HG03280 (cell line): ENCODE measurements at regions not wholly inside any gene's neighbourhood (a gene's known extent, or its start where the extent isn't known, plus 50 kb on each side); places are given as distances from the start of the nearest gene placed in this dataset.
A peak's percentile ranks its signal among the peaks of the same experiment; 100 is the strongest.
"Not testable (repeated sequence)": the region's sequence is repeated elsewhere in the genome, so short reads cannot be mapped to it uniquely, and the experiment has no call there.

Source experiments
- ATAC-seq: cut with Tn5 transposase; IDR thresholded peaks from one replicate; pipeline ENCODE4 v1.9.1; 2021; ENCODE audit warnings: mild to moderate bottlenecking, moderate library complexity; ENCODE audit not compliant: unreplicated experiment

GRCh38 chr2:595831-596592 lies 81.2 kb downstream of the TMEM18 start:
- no peak for ATAC-seq

DNA sequence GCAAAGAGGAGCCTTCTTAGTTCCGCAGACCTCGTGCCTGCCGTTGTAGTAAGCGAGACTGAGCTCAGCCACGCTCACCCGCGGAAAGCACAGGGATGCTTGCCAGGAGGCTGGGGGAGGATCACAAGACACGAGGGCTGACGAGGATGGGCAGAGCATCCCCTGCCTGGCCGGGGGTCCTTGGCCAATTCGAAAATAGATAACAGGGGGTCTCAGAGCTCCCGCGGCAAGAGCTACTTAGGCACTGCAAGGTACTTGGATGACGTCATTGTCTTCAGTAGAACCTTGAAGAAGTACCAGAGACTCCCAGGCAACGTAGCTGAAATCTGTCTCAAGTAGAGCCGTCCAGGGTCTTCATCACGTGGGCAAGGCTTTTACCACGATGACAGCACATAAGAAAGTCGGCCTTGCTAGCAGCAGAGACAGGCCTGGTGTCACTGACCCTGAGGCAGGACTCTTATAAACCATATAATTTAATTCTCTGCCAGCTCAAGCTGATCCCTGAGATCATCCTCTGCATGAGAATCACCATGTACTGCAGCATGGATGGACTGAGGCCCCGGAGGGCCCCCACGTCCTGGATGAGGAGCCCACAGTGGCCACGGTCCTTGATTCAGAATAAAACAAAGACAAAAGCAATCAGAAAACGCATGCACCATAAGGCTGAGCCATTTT lies 81.9 kb downstream of the TMEM18 start:
- no peak for ATAC-seq

GRCh38 chr2:594297-594949 lies 82.8 kb downstream of the TMEM18 start:
- no peak for ATAC-seq

GRCh38 chr2:593356-594026 lies 83.7 kb downstream of the TMEM18 start:
- no peak for ATAC-seq

- ATAC-seq: no peak
Measured at GRCh38 chr2:592737-593136, 84.5 kb downstream of the TMEM18 start.

DNA sequence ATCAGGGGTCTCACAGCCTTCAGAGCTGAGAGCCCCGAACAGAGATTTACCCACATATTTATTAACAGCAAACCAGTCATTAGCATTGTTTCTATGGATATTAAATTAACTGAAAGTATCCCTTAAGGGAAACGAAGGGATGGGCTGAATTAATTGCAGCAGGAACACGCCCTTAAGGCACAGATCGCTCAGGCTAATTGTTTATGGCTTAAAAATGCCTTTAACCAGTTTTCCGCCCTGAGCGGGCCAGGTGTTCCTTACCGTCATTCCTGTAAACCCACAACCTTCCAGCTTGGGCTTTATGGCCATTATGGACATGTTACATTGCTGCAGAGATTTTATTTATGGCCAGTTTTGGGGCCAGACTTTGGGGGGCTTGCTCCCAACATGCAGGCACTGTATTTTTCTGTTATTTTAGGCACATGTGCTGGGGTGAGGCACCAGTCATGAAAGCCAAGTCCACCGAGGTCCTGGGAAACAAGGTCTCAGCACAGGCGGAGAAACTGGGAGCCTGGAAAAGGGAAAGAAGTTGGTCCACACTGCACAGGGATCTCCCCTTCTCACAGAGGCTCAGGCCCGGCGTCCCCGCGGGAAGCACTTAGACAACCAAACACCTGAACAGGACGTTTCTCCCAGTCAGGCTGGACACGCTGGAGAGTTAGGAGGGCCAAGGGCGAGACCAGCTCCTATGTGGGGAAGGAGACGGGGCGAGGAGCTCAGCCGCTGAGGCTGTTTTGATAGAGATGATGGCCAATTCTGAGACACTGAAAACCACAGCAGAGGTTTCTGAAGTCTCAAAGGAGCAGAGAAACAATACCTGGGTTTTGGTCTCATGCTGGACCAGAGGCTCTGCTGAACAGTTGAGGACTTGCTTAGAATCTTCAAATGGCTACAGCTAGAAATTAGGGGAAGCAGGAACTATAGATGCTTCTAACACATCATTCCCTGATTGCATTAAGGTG lies 86.7 kb downstream of the TMEM18 start:
- ATAC-seq: no peak

GRCh38 chr2:589281-590130 lies 87.7 kb downstream of the TMEM18 start:
- ATAC-seq: no peak

- ATAC-seq: no peak
Measured at GRCh38 chr2:588074-588645, 89.0 kb downstream of the TMEM18 start.

DNA sequence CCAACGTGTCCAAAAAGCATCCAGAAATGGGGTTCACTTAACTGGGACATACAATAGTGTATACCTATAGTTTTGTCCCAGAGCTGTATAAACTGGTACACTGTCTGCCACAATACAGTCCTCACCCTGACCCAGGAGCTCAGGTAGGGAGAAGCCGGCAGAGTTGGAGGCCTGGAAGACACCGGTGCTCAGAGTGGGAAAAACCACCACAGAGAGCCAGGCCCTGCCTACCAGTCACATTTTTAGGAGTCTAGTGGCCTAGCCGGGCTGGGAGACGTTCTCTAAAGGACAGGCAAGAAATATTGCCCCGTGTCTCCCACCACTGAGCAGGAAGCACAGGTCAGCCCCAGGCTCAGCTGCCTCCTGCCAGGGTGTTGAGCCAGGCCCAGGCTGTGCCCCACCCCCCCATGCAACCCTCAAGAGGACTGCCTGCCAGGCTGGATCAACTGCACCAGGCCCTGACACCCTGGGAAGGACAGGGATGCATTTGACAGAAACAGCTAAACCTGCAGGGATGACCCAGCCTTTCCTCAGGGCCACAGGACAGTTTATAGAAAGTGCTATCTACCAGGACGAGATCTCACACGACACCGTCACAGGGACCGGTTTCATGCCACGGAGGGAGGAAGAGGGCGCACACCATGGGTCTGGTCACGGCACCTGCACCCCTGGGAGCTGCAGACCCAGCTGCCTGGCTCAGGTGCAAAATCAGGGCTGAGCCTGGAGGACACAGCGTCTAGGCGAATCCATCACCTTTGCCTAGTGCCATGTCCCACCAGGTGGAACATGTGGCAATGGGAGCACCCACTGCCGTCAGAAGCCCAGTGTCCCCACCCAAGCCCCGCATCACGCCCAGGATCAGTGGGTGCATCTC lies 89.9 kb downstream of the TMEM18 start:
- ATAC-seq: no peak

DNA sequence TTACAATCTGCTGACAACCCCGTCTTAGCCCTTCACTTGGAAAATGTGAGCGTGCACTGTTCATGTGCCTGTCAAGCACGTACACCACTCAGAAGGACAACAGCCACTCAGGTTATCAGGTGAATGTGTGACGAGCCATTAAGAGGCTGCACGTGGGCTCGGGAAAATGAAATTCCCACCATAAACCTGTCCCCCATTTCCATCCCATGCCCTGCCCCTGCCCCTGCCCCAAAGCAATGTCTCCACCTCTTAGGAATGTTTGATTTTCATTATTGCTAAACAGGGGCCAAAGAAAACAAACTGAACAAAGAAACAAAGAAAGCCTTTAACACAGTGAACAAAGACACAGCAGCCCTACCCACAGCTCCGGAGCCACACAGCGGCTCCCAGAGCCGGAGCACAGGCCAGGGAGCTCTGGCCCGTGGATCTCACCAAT lies 90.5 kb downstream of the TMEM18 start:
- ATAC-seq: no peak

DNA sequence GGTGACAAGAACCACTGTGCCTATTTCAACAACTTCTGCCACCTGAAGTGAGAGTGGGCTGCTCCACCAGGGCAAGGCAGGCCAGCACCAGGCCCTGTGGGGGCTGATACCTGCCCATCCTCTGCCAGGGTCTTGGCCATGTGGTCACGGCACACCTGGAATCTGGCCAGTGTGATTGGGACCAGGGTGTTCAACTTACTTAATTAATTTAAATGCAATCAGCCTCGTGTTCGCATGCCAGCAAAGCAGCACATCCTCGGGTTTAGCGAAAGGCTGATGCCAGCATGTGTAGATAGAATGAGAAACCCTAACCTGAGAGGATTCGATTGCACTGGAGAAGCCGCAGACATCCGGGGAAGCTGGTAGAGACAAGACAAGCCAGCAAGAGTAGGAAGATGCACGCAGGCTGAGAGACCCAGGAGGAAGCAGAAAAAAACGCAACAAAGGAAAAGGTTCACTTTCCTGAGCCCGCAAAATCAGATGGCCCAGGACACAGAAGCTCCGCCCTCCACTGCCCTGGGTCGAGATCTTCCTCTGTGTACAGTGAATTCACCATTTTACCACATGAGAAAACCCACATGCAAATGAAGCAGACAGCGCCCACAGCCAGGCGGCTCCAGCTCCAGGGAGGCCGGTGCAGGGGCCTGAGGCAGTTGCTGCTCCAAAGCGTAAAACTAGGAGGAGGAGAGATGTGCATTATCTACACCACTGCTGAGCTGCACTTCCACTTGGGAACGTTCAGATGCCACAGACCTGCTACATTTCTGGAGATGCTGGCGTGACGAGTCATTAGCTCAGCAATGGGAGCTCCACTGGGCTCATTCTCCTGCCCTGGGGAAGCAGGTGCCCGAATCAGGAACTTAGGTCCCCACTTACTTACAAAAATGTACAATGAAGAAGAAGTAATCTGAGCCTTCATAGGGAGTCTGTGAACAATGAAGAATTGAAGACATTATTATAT lies 92.1 kb downstream of the TMEM18 start:
- peak; percentile 90 for ATAC-seq

DNA sequence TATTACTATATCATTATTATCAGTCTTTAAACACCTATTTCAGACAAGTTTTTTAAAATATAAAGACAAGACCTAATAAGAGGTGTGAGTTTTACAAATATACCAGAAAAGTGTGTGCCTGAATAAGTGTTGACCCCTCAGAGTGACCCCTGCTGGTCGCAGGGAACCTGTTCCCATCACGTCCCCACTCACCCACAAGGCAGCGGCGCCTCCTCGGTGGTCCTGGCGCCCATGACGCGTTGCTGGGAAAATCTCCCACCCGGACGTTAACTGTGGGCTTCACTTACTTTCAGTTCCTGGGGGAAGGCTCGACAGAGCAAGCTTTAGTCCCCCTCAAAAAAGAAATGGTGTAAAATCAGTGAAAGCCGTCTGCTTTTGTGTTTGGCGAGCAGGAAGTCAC lies 93.5 kb downstream of the TMEM18 start:
- no peak for ATAC-seq

- ATAC-seq: no peak
Measured at GRCh38 chr2:582792-583528, 94.2 kb downstream of the TMEM18 start.

- ATAC-seq: not testable (repeated sequence)
Measured at GRCh38 chr2:582289-582688, 94.9 kb downstream of the TMEM18 start.

GRCh38 chr2:579961-580360 lies 97.2 kb downstream of the TMEM18 start:
- no peak for ATAC-seq

GRCh38 chr2:579351-579886 lies 97.8 kb downstream of the TMEM18 start:
- no peak for ATAC-seq
